ENCODE measurements at regions not wholly inside any gene's neighbourhood (a gene's known extent, or its start where the extent isn't known, plus 50 kb on each side); places are given as distances from the start of the nearest gene placed in this dataset.

DNA sequence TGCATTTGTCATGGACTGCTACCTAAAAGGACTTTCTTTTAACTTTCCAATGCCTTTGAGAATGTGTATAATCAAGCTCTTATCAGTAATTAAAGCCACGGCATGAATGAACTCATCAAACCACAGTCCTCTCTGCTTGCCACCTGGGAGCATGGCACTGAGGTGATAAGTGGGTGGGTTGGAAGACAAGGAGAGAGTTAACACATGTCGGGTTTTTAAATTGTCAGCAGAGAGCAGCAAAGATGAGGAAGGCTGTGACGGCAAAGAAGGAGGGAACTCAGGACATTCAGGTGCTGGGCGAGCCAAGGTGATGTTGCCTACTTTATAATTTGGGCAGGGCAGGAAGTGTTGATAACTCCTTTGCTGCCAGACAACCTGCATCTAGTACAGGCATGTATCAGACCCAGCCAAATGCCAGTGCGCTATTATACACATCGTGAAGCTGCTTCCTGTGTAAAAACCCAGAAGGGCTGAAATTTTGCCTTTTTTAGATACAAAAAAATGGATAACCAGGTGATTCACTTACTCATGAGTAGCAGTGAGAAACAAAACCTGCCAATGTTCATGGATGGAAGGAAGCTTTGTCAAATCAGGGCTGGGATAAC, 269.1 kb downstream of the KIF4B start:
- TF ChIP-seq POLR2AphosphoS5 (IDR thresholded peaks at IDR 0.05) (no peak), POLR2A (IDR thresholded peaks at IDR 0.05) (no peak)
- TF ChIP-seq, protein P1, sequence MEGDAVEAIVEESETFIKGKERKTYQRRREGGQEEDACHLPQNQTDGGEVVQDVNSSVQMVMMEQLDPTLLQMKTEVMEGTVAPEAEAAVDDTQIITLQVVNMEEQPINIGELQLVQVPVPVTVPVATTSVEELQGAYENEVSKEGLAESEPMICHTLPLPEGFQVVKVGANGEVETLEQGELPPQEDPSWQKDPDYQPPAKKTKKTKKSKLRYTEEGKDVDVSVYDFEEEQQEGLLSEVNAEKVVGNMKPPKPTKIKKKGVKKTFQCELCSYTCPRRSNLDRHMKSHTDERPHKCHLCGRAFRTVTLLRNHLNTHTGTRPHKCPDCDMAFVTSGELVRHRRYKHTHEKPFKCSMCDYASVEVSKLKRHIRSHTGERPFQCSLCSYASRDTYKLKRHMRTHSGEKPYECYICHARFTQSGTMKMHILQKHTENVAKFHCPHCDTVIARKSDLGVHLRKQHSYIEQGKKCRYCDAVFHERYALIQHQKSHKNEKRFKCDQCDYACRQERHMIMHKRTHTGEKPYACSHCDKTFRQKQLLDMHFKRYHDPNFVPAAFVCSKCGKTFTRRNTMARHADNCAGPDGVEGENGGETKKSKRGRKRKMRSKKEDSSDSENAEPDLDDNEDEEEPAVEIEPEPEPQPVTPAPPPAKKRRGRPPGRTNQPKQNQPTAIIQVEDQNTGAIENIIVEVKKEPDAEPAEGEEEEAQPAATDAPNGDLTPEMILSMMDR (IDR thresholded peaks at IDR 0.05 in 8 of 11, conservative IDR thresholded peaks at IDR 0.05 in 3 of 11): no peak
- no peak for DNase-seq
- Histone ChIP-seq H3K4me3 (no peak overlapping the region), H3K4me1 (no peaks in the 10 kb centered on the region), H3K36me3 (no peaks in the 10 kb centered on the region), H3K27ac (no peak overlapping the region), H3K27me3 (replicated peaks in 1 of 7) (peaks cover 0 to 23% (median 0%) of the 10 kb centered on the region in 7 donors), H3K9me3 (no peaks in the 10 kb centered on the region)
- intact Hi-C loops (cut with DNase I; ENCODE audit: low total_unique reads): no loop called here
- whole genome bisulfite sequencing, 5 donors: 59 to 71% (median 66%) methylated on average over 6 of the region's 6 CpGs

DNA sequence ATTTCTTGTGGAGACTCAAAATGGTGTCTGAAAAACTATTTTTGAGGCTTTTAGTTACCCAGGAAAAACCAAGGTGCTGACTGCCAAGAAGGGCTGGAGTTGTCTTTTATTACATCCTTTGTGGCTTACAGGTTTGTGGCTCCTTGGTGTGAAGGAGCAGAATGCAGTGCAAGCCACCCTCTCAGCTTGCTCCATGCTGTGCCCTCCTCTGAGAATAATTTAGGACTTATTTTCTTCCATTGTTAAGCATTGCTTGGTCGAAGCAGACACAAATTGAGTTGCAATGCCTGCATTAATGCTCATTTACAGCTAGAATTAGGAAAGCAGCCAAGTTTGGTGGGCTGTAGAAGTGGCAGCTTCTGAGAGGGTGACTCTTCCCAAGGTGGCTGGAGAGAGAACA, 272.2 kb downstream of the KIF4B start:
- no peak overlapping the region for H3K27ac ChIP-seq
- intact Hi-C loops (cut with DNase I; ENCODE audit: low total_unique reads): no loop called here
- no peaks in the 10 kb centered on the region for H3K9me3 ChIP-seq
- no peaks in the 10 kb centered on the region for H3K36me3 ChIP-seq
- peaks cover 0 to 23% (median 0%) of the 10 kb centered on the region in 7 donors for H3K27me3 ChIP-seq (replicated peaks in 1 of 7)
- H3K4me1 ChIP-seq: no peaks in the 10 kb centered on the region
- no peak overlapping the region for H3K4me3 ChIP-seq
- DNase-seq: no peak
- TF ChIP-seq POLR2A (IDR thresholded peaks at IDR 0.05) (no peak), POLR2AphosphoS5 (IDR thresholded peaks at IDR 0.05) (no peak)
- TF ChIP-seq, protein P1 (IDR thresholded peaks at IDR 0.05 in 8 of 11, conservative IDR thresholded peaks at IDR 0.05 in 3 of 11): no peak
- 26 to 43% (median 35%) methylated on average over 1 of the region's 1 CpG for WGBS, 5 donors

DNA sequence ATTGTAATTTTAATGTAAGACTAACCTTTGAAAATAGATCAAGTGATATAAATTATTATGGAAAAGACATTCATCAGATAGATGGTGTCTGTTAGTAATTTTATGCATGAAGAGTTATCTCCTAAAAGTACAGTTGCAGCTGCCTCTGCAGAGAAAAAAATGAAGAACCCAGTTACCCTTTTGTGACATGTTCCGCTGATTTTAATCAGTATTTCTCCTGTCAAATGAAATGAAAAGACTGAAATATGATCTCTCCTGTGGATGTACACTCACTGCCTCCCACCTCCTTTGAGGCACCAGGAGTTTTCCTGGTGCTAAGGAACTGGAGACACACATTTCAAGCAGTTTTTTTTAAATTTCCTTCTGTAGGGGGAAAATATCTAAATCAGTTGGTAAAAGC, 277.4 kb downstream of the KIF4B start:
- H3K27me3 ChIP-seq (replicated peaks in 1 of 7): peaks cover 0 to 5% (median 0%) of the 10 kb centered on the region in 7 donors
- no peaks in the 10 kb centered on the region for H3K36me3 ChIP-seq
- H3K4me1 ChIP-seq: no peaks in the 10 kb centered on the region
- no peak overlapping the region for H3K4me3 ChIP-seq
- DNase-seq: no peak
- intact Hi-C loops (cut with DNase I; ENCODE audit: low total_unique reads): no loop called here
- TF ChIP-seq POLR2AphosphoS5 (IDR thresholded peaks at IDR 0.05) (no peak), POLR2A (IDR thresholded peaks at IDR 0.05) (no peak)
- TF ChIP-seq, protein P1 (IDR thresholded peaks at IDR 0.05 in 8 of 11, conservative IDR thresholded peaks at IDR 0.05 in 3 of 11): no peak
- H3K9me3 ChIP-seq: no peaks in the 10 kb centered on the region
- WGBS, 5 donors: 67 to 81% (median 77%) methylated on average over 1 of the region's 1 CpG
- no peak overlapping the region for H3K27ac ChIP-seq

DNA sequence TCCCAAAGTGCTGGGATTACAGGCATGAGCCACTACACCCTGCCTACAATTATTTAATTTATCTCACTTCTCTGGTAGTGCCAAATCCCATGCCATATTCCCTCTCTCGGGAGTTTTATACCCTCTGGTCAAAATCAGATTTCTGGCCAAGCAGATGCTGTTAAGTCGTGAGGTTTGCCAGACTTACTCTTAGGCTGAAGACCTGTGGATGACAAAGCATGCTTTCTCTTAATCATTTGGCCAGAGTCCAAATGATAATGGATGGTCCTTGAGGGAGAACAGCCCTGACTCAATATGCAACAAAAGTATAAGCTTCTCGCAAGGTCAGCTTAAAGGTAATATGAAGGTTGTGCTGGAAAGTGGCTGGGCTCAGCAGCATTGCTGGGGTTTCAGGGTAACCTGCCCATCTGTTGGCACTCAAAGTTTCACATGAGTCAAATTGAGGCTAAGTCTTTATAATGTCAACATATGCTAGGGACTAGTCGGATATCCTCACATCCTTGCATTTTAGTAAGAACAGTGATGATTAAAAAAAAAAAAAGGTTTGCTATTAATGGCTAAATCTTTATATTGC, 280.1 kb downstream of the KIF4B start:
- H3K9me3 ChIP-seq: peaks cover 0 to 5% (median 0%) of the 10 kb centered on the region in 8 donors
- no peak overlapping the region for H3K4me3 ChIP-seq
- no peak for DNase-seq
- intact Hi-C loops (cut with DNase I; ENCODE audit: low total_unique reads): no loop called here
- no peaks in the 10 kb centered on the region for H3K27me3 ChIP-seq (replicated peaks in 1 of 7)
- TF ChIP-seq POLR2A (IDR thresholded peaks at IDR 0.05) (no peak), POLR2AphosphoS5 (IDR thresholded peaks at IDR 0.05) (no peak)
- TF ChIP-seq, protein P1 (IDR thresholded peaks at IDR 0.05 in 8 of 11, conservative IDR thresholded peaks at IDR 0.05 in 3 of 11): no peak
- H3K4me1 ChIP-seq: no peaks in the 10 kb centered on the region
- 75 to 89% (median 82%) methylated on average over 4 of the region's 4 CpGs for WGBS, 5 donors
- no peaks in the 10 kb centered on the region for H3K36me3 ChIP-seq
- no peak overlapping the region for H3K27ac ChIP-seq

Measured in spleen (tissue), 11 donors.